ENCODE measurements at regions not wholly inside any gene's neighbourhood (a gene's known extent, or its start where the extent isn't known, plus 50 kb on each side); places are given as distances from the start of the nearest gene placed in this dataset.

- Histone ChIP-seq H3K27ac (ENCODE audit: low read depth, low read length, poor library complexity, severe bottlenecking) (no peak overlapping the region), H3K4me3 (ENCODE audit: low read depth, low read length, poor library complexity, severe bottlenecking) (no peak overlapping the region), H3K36me3 (ENCODE audit: insufficient read depth, low read length) (no peaks in the 10 kb centered on the region), H3K27me3 (ENCODE audit: insufficient read depth, low read length) (no peaks in the 10 kb centered on the region), H3K9ac (ENCODE audit: low read length) (no peak overlapping the region), H3K9me3 (ENCODE audit: low read length) (0 out of 2 replicates have a peak, but pooled peaks cover 2% of the 10 kb centered on the region), H3K9me2 (ENCODE audit: low read depth, low read length) (no peaks in the 10 kb centered on the region), H4K20me1 (ENCODE audit: insufficient read depth, low read length) (no peaks in the 10 kb centered on the region), H3K79me2 (ENCODE audit: insufficient read depth, low read length) (no peaks in the 10 kb centered on the region), H2AFZ (ENCODE audit: low read length) (no peak overlapping the region), H3F3A (ENCODE audit: insufficient read depth, low read length) (no peaks in the 10 kb centered on the region), H3K4me2 (ENCODE audit: low read length) (no peak overlapping the region), H3K4me1 (ENCODE audit: insufficient read depth, low read length, severe bottlenecking) (no peaks in the 10 kb centered on the region)
- no peak for TF ChIP-seq EZH2 (IDR thresholded peaks at IDR 0.05; ENCODE audit: borderline replicate concordance, low read length)
- TF ChIP-seq CTCF (IDR thresholded peaks at IDR 0.05; ENCODE audit: low read length): no peak
Observed at GRCh38 chr13:103810026-103810425, 743.8 kb upstream of the SLC10A2 start.

- Histone ChIP-seq H3K27me3 (ENCODE audit: insufficient read depth, low read length) (no peaks in the 10 kb centered on the region), H3K9me2 (ENCODE audit: low read depth, low read length) (no peaks in the 10 kb centered on the region), H3K27ac (ENCODE audit: low read depth, low read length, poor library complexity, severe bottlenecking) (no peak overlapping the region), H3K9ac (ENCODE audit: low read length) (no peak overlapping the region), H3K4me3 (ENCODE audit: low read depth, low read length, poor library complexity, severe bottlenecking) (no peak overlapping the region), H3K9me3 (ENCODE audit: low read length) (no peaks in the 10 kb centered on the region), H3K4me1 (ENCODE audit: insufficient read depth, low read length, severe bottlenecking) (no peaks in the 10 kb centered on the region), H3K4me2 (ENCODE audit: low read length) (no peak overlapping the region), H3K36me3 (ENCODE audit: insufficient read depth, low read length) (no peaks in the 10 kb centered on the region), H2AFZ (ENCODE audit: low read length) (no peak overlapping the region), H3F3A (ENCODE audit: insufficient read depth, low read length) (no peaks in the 10 kb centered on the region), H3K79me2 (ENCODE audit: insufficient read depth, low read length) (no peaks in the 10 kb centered on the region), H4K20me1 (ENCODE audit: insufficient read depth, low read length) (no peaks in the 10 kb centered on the region)
- TF ChIP-seq CTCF (IDR thresholded peaks at IDR 0.05; ENCODE audit: low read length) (no peak), EZH2 (IDR thresholded peaks at IDR 0.05; ENCODE audit: borderline replicate concordance, low read length) (no peak)
Observed at GRCh38 chr13:103805771-103806170, 739.6 kb upstream of the SLC10A2 start.

GRCh38 chr13:103803349-103803748 lies 737.1 kb upstream of the SLC10A2 start:
- H3K4me1 ChIP-seq (ENCODE audit: insufficient read depth, low read length, severe bottlenecking): no peaks in the 10 kb centered on the region
- no peak overlapping the region for H3K4me2 ChIP-seq (ENCODE audit: low read length)
- H3K27ac ChIP-seq (ENCODE audit: low read depth, low read length, poor library complexity, severe bottlenecking): no peak overlapping the region
- H3K9me2 ChIP-seq (ENCODE audit: low read depth, low read length): no peaks in the 10 kb centered on the region
- no peaks in the 10 kb centered on the region for H3K27me3 ChIP-seq (ENCODE audit: insufficient read depth, low read length)
- no peaks in the 10 kb centered on the region for H3F3A ChIP-seq (ENCODE audit: insufficient read depth, low read length)
- no peaks in the 10 kb centered on the region for H3K79me2 ChIP-seq (ENCODE audit: insufficient read depth, low read length)
- no peak for TF ChIP-seq CTCF (IDR thresholded peaks at IDR 0.05; ENCODE audit: low read length)
- no peak for TF ChIP-seq EZH2 (IDR thresholded peaks at IDR 0.05; ENCODE audit: borderline replicate concordance, low read length)
- H3K9ac ChIP-seq (ENCODE audit: low read length): no peak overlapping the region
- H3K36me3 ChIP-seq (ENCODE audit: insufficient read depth, low read length): no peaks in the 10 kb centered on the region
- H2AFZ ChIP-seq (ENCODE audit: low read length): no peak overlapping the region
- H3K4me3 ChIP-seq (ENCODE audit: low read depth, low read length, poor library complexity, severe bottlenecking): no peak overlapping the region
- no peaks in the 10 kb centered on the region for H4K20me1 ChIP-seq (ENCODE audit: insufficient read depth, low read length)
- no peaks in the 10 kb centered on the region for H3K9me3 ChIP-seq (ENCODE audit: low read length)
